ENCODE measurements at regions not wholly inside any gene's neighbourhood (a gene's known extent, or its start where the extent isn't known, plus 50 kb on each side); places are given as distances from the start of the nearest gene placed in this dataset.

DNA sequence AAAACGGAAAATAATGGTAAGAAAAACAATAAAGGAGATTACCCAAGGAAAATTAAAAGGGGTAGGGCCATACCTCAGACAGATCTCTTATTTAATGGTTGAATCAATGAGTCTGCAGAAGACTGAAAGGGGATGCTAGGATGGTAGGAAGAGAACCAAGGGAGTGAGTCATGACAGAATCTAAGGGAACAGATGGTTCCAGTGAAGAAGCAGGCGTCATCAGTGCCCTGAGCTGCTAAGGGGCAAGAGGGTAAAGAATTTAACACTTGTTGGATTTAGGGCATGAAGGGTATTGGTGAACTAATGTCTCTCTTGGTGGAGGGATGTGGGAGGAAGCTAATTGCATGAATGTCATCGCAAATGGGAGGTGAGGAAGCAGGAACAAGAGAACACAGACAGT lies 329.2 kb upstream of the TSHZ3 start:
- no peak overlapping the region for H3K27ac ChIP-seq (ENCODE audit: low read depth, low read length)
- no peaks in the 10 kb centered on the region for H3K36me3 ChIP-seq (ENCODE audit: control insufficient read depth, insufficient read depth, low read length)
- no peaks in the 10 kb centered on the region for H3K9me3 ChIP-seq (ENCODE audit: control insufficient read depth, insufficient read depth, low read length)
- no peaks in the 10 kb centered on the region; the same call in 1 of the 2 replicates for H3K4me1 ChIP-seq (ENCODE audit: control insufficient read depth, insufficient read depth, low read length)
- no peak overlapping the region for H3K4me3 ChIP-seq (ENCODE audit: low read depth, low read length)
- no peaks in the 10 kb centered on the region for H3K27me3 ChIP-seq (ENCODE audit: control insufficient read depth, insufficient read depth, low read length)
- no peak overlapping the region for H3K9ac ChIP-seq (ENCODE audit: low read depth, low read length)

GRCh38 chr19:31681121-31681520 lies 331.9 kb upstream of the TSHZ3 start:
- Histone ChIP-seq H3K36me3 (ENCODE audit: control insufficient read depth, insufficient read depth, low read length) (no peaks in the 10 kb centered on the region), H3K4me1 (ENCODE audit: control insufficient read depth, insufficient read depth, low read length) (no peaks in the 10 kb centered on the region), H3K4me3 (ENCODE audit: low read depth, low read length) (no peak overlapping the region), H3K9me3 (ENCODE audit: control insufficient read depth, insufficient read depth, low read length) (no peaks in the 10 kb centered on the region), H3K27ac (ENCODE audit: low read depth, low read length) (no peak overlapping the region), H3K9ac (ENCODE audit: low read depth, low read length) (no peak overlapping the region), H3K27me3 (ENCODE audit: control insufficient read depth, insufficient read depth, low read length) (no peaks in the 10 kb centered on the region)

- H3K9me3 ChIP-seq (ENCODE audit: control insufficient read depth, insufficient read depth, low read length) = no peaks in the 10 kb centered on the region
- H3K36me3 ChIP-seq (ENCODE audit: control insufficient read depth, insufficient read depth, low read length) = no peaks in the 10 kb centered on the region
- H3K9ac ChIP-seq (ENCODE audit: low read depth, low read length) = no peak overlapping the region
- no peaks in the 10 kb centered on the region for H3K4me1 ChIP-seq (ENCODE audit: control insufficient read depth, insufficient read depth, low read length)
- H3K4me3 ChIP-seq (ENCODE audit: low read depth, low read length) = no peak overlapping the region
- no peak overlapping the region for H3K27ac ChIP-seq (ENCODE audit: low read depth, low read length)
- no peaks in the 10 kb centered on the region for H3K27me3 ChIP-seq (ENCODE audit: control insufficient read depth, insufficient read depth, low read length)
Observed at GRCh38 chr19:31693131-31693932, 344.1 kb upstream of the TSHZ3 start.

- Histone ChIP-seq H3K9ac (ENCODE audit: low read depth, low read length) (no peak overlapping the region), H3K27me3 (ENCODE audit: control insufficient read depth, insufficient read depth, low read length) (no peaks in the 10 kb centered on the region), H3K27ac (ENCODE audit: low read depth, low read length) (no peak overlapping the region), H3K4me3 (ENCODE audit: low read depth, low read length) (no peak overlapping the region), H3K4me1 (ENCODE audit: control insufficient read depth, insufficient read depth, low read length) (no peaks in the 10 kb centered on the region), H3K36me3 (ENCODE audit: control insufficient read depth, insufficient read depth, low read length) (no peaks in the 10 kb centered on the region), H3K9me3 (ENCODE audit: control insufficient read depth, insufficient read depth, low read length) (no peaks in the 10 kb centered on the region)
Observed at GRCh38 chr19:31693933-31694269, 344.7 kb upstream of the TSHZ3 start.

GRCh38 chr19:31694761-31695160 lies 345.5 kb upstream of the TSHZ3 start:
- Histone ChIP-seq H3K9ac (ENCODE audit: low read depth, low read length) (no peak overlapping the region), H3K27me3 (ENCODE audit: control insufficient read depth, insufficient read depth, low read length) (no peaks in the 10 kb centered on the region), H3K4me3 (ENCODE audit: low read depth, low read length) (no peak overlapping the region), H3K27ac (ENCODE audit: low read depth, low read length) (no peak overlapping the region), H3K36me3 (ENCODE audit: control insufficient read depth, insufficient read depth, low read length) (no peaks in the 10 kb centered on the region), H3K4me1 (ENCODE audit: control insufficient read depth, insufficient read depth, low read length) (no peaks in the 10 kb centered on the region), H3K9me3 (ENCODE audit: control insufficient read depth, insufficient read depth, low read length) (no peaks in the 10 kb centered on the region)

- H3K36me3 ChIP-seq (ENCODE audit: control insufficient read depth, insufficient read depth, low read length) = no peaks in the 10 kb centered on the region
- H3K27ac ChIP-seq (ENCODE audit: low read depth, low read length) = no peak overlapping the region
- no peaks in the 10 kb centered on the region for H3K4me1 ChIP-seq (ENCODE audit: control insufficient read depth, insufficient read depth, low read length)
- H3K4me3 ChIP-seq (ENCODE audit: low read depth, low read length) = no peak overlapping the region
- H3K9me3 ChIP-seq (ENCODE audit: control insufficient read depth, insufficient read depth, low read length) = no peaks in the 10 kb centered on the region
- no peaks in the 10 kb centered on the region for H3K27me3 ChIP-seq (ENCODE audit: control insufficient read depth, insufficient read depth, low read length)
- H3K9ac ChIP-seq (ENCODE audit: low read depth, low read length) = no peak overlapping the region
Observed at GRCh38 chr19:31699421-31699820, 350.2 kb upstream of the TSHZ3 start.

DNA sequence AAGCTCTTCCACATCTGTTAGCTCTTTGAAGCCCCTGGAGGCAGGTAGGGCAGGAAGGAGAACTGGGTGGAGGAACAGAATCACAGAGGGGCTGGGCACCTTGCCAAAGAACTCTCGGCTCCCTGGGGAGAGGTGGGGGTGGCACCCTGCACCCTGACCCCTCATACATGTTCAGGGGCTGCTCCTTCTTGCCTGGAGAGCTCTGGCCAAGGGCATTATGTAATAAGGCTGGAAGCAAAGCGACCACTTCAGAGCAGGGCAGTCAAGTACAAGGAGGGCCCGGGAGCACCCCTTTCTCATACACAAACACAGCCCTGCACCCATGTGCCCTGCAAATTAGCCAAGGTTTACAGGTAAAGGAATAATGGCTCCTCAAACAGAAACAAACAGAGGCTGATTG lies 351.9 kb upstream of the TSHZ3 start:
- no peak overlapping the region for H3K27ac ChIP-seq (ENCODE audit: low read depth, low read length)

DNA sequence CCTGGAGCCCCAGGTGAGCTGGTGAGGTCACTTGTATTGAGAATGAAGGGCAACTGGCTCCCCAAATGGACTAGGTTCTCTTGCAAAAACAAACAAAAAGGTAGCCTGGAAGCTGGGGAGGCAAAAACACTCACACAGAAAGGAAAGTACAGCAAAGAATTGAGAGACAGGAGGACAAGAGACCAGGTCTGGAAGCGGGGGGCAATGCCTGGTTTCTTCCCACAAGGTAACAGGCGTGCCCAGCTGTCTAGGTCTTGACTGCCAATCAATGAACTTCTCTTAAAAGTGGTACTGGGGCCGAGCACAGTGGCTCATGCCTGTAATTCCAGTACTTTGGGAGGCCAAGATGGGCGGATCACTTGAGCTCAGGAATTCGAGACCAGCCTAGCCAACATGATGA lies 356.4 kb upstream of the TSHZ3 start:
- no peaks in the 10 kb centered on the region for H3K4me1 ChIP-seq (ENCODE audit: control insufficient read depth, insufficient read depth, low read length)
- H3K9ac ChIP-seq (ENCODE audit: low read depth, low read length) = no peak overlapping the region
- H3K27me3 ChIP-seq (ENCODE audit: control insufficient read depth, insufficient read depth, low read length) = no peaks in the 10 kb centered on the region
- H3K9me3 ChIP-seq (ENCODE audit: control insufficient read depth, insufficient read depth, low read length) = no peaks in the 10 kb centered on the region
- no peaks in the 10 kb centered on the region for H3K36me3 ChIP-seq (ENCODE audit: control insufficient read depth, insufficient read depth, low read length)
- H3K27ac ChIP-seq (ENCODE audit: low read depth, low read length) = no peak overlapping the region
- H3K4me3 ChIP-seq (ENCODE audit: low read depth, low read length) = no peak overlapping the region

More for the DNA sequence above, 351.9 kb upstream of the TSHZ3 start:
- Histone ChIP-seq H3K36me3 (ENCODE audit: control insufficient read depth, insufficient read depth, low read length) (no peaks in the 10 kb centered on the region), H3K9ac (ENCODE audit: low read depth, low read length) (no peak overlapping the region), H3K4me3 (ENCODE audit: low read depth, low read length) (no peak overlapping the region), H3K9me3 (ENCODE audit: control insufficient read depth, insufficient read depth, low read length) (no peaks in the 10 kb centered on the region), H3K27me3 (ENCODE audit: control insufficient read depth, insufficient read depth, low read length) (no peaks in the 10 kb centered on the region), H3K4me1 (ENCODE audit: control insufficient read depth, insufficient read depth, low read length) (no peaks in the 10 kb centered on the region)

DNA sequence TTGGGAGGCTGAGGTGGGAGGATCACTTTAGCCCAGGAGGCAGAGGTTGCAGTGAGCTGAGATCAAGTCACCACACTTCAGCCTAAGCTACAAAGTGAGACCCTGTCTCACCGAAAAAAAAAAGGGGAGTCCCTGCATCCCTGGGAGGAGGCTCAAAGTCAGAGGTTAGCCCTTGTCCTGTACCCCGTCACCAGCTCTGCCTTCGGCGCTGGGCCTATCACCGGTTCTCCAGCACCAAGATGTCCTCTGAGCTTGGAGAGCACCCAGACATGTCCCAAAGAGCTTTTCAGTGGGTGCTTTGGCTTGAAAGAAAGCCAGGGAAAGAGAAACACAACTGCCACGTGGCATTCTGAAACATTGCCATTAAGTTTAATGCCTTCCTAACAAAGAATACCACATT lies 356.9 kb upstream of the TSHZ3 start:
- Histone ChIP-seq H3K9ac (ENCODE audit: low read depth, low read length) (no peak overlapping the region), H3K36me3 (ENCODE audit: control insufficient read depth, insufficient read depth, low read length) (no peaks in the 10 kb centered on the region), H3K4me3 (ENCODE audit: low read depth, low read length) (no peak overlapping the region), H3K9me3 (ENCODE audit: control insufficient read depth, insufficient read depth, low read length) (no peaks in the 10 kb centered on the region), H3K27me3 (ENCODE audit: control insufficient read depth, insufficient read depth, low read length) (no peaks in the 10 kb centered on the region), H3K4me1 (ENCODE audit: control insufficient read depth, insufficient read depth, low read length) (no peaks in the 10 kb centered on the region), H3K27ac (ENCODE audit: low read depth, low read length) (no peak overlapping the region)

GRCh38 chr19:31706691-31707620 lies 357.7 kb upstream of the TSHZ3 start:
- Histone ChIP-seq H3K9me3 (ENCODE audit: control insufficient read depth, insufficient read depth, low read length) (no peaks in the 10 kb centered on the region), H3K9ac (ENCODE audit: low read depth, low read length) (no peak overlapping the region), H3K4me1 (ENCODE audit: control insufficient read depth, insufficient read depth, low read length) (no peaks in the 10 kb centered on the region), H3K27ac (ENCODE audit: low read depth, low read length) (no peak overlapping the region), H3K4me3 (ENCODE audit: low read depth, low read length) (no peak overlapping the region), H3K36me3 (ENCODE audit: control insufficient read depth, insufficient read depth, low read length) (no peaks in the 10 kb centered on the region), H3K27me3 (ENCODE audit: control insufficient read depth, insufficient read depth, low read length) (no peaks in the 10 kb centered on the region)

DNA sequence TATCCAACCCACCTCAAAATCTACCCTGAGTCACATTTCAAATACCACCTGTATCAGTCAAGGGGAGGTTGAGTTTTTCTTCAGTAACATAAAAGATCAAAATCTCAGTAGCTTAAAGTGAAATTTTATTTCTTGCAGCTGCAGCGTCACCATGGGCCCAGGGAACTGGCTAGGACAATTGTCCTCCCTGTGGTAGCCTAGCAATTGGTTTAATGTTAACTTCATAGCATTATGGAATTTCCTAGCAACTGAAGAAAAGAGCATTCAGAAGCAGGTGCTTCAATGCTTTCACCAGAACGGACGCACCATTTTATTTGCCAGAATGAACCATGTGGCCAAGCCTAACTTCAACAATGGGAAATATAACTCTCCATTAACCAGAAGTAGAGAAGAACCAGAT lies 359.3 kb upstream of the TSHZ3 start:
- H3K9me3 ChIP-seq (ENCODE audit: control insufficient read depth, insufficient read depth, low read length) = no peaks in the 10 kb centered on the region

More for the DNA sequence above, 359.3 kb upstream of the TSHZ3 start:
- Histone ChIP-seq H3K4me1 (ENCODE audit: control insufficient read depth, insufficient read depth, low read length) (no peaks in the 10 kb centered on the region), H3K36me3 (ENCODE audit: control insufficient read depth, insufficient read depth, low read length) (no peaks in the 10 kb centered on the region), H3K4me3 (ENCODE audit: low read depth, low read length) (no peak overlapping the region), H3K27me3 (ENCODE audit: control insufficient read depth, insufficient read depth, low read length) (no peaks in the 10 kb centered on the region), H3K9ac (ENCODE audit: low read depth, low read length) (no peak overlapping the region), H3K27ac (ENCODE audit: low read depth, low read length) (no peak overlapping the region)

Measured in HUES48 (cell line).